Mononuclear cell (primary cell): ENCODE measurements at regions not wholly inside any gene's neighbourhood (a gene's known extent, or its start where the extent isn't known, plus 50 kb on each side); places are given as distances from the start of the nearest gene placed in this dataset.
"Not testable (repeated sequence)": the region's sequence is repeated elsewhere in the genome, so short reads cannot be mapped to it uniquely, and the experiment has no call there.

Experiments used
- H3K27me3 ChIP-seq: 2 replicates; pipeline ENCODE4 v1.6.0; 2011; ENCODE audit warnings: low read length, control low read depth; ENCODE audit not compliant: insufficient read depth
- H3K4me1 ChIP-seq: 2 replicates; pipeline ENCODE4 v1.5.1; 2011; ENCODE audit warnings: mild to moderate bottlenecking, low read length, control low read depth; ENCODE audit not compliant: insufficient read depth
- H3K4me3 ChIP-seq: 2 replicates; pipeline ENCODE4 v1.5.1; 2011; ENCODE audit warnings: mild to moderate bottlenecking, low read length, moderate library complexity
- H3K9me3 ChIP-seq: 2 replicates; pipeline ENCODE4 v1.5.1; 2011; ENCODE audit warnings: low read depth, mild to moderate bottlenecking, control low read depth, low read length

DNA sequence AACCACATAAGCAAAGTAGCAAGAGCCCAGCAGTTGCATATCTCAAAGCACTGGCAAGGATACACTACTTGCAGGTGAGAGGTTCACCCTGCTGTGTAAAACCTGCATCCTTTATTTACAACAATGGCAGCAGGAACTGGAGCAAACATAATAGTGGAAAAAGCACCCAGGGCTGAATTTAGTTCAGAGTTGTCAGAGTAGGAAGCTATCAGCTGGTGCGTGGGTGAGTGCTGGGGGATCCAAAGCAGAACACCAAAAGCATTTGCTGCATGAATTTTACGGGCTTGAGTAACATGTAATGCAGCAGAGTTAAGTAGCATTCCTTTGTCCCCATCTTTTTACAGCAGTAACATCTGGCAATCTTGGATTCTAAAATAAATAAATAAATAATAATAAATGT is 73.5 kb upstream of the SRD5A2 start:
- Histone ChIP-seq H3K9me3 (no peaks in the 10 kb centered on the region), H3K4me1 (no peaks in the 10 kb centered on the region), H3K27me3 (peaks cover 4% of the 10 kb centered on the region), H3K4me3 (no peak overlapping the region)

DNA sequence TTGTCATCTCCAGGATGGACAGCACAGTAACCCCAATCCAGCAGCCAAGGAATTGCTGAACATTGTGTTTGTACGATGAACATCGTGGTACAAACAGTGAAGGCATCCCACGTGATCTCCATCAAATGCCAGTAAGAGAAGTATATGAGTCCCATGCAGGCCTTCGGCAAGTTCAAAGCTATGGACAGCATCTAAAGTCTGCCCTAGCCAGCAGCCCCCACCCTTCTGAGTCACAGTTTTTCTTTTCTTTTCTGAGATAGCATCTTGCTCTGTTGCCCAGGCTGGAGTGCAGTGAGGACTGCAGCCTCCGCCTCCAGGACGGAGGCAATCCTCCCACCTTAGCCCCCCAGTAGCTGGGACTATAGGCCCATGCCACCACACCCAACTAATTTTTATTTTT is 71.0 kb upstream of the SRD5A2 start:
- peaks cover 12% of the 10 kb centered on the region for H3K27me3 ChIP-seq
- H3K9me3 ChIP-seq: no peaks in the 10 kb centered on the region
- H3K4me3 ChIP-seq: no peak overlapping the region
- H3K4me1 ChIP-seq: no peaks in the 10 kb centered on the region

DNA sequence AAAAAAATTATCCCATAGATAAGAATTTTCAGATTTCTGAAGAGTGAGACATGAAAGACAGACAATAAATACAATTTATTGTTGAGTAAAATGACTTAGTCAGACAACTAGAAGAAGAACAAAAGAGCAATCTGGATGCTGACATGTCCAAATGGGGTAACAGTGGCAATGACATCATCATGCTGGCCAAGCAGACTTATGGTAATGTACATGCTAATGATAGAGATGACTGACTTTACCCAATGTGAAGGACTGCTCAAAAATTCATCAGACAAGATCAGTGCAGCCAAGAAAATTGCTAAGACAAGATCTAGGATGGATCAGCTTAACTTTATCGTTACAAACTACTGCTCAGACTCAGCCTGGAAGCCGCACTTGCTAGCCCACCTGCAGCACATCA is 70.5 kb upstream of the SRD5A2 start:
- Histone ChIP-seq H3K4me3 (no peak overlapping the region), H3K27me3 (peaks cover 12% of the 10 kb centered on the region), H3K4me1 (no peaks in the 10 kb centered on the region), H3K9me3 (no peaks in the 10 kb centered on the region)

DNA sequence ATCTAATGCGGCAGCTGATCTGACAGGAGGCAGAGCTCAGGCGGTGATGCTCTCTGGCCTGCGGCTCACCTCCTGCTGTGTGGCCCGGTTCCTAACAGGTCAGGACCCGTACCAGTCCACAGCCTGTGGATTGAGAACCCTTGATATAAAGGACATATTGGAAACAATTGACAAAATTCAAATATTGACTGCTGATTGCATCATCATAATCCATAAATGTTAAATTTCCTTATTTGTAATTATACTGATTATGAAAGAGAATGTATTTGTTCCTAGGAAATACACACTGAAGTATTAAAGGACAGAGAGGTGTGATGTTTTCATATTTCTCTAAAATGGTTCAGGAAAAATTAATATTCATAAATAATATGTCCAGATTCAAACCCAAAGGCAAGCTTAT is 63.8 kb upstream of the SRD5A2 start:
- Histone ChIP-seq H3K27me3 (peaks cover 23% of the 10 kb centered on the region), H3K9me3 (no peaks in the 10 kb centered on the region), H3K4me1 (no peaks in the 10 kb centered on the region)

DNA sequence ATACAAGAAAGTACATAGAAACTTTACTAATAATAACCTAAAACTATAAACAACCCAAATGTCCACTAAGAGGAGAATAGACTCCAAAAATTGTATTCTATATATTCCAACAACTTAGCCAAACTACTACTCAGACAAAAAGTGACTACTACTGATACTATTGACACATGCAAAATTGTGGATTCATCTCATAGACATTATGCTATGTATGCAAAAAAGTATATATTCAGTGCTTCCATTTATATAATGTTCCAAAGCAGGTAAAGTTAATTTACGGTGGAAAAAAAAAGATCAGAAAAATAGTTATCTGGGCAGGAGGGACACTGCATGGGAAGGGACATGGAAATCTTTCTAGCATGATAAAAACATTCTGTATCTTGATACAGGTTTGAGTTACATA is 62.0 kb upstream of the SRD5A2 start:
- Histone ChIP-seq H3K9me3 (no peaks in the 10 kb centered on the region), H3K4me3 (no peak overlapping the region), H3K4me1 (no peaks in the 10 kb centered on the region), H3K27me3 (peaks cover 18% of the 10 kb centered on the region)

More for the DNA sequence above, 63.8 kb upstream of the SRD5A2 start:
- H3K4me3 ChIP-seq: no peak overlapping the region

DNA sequence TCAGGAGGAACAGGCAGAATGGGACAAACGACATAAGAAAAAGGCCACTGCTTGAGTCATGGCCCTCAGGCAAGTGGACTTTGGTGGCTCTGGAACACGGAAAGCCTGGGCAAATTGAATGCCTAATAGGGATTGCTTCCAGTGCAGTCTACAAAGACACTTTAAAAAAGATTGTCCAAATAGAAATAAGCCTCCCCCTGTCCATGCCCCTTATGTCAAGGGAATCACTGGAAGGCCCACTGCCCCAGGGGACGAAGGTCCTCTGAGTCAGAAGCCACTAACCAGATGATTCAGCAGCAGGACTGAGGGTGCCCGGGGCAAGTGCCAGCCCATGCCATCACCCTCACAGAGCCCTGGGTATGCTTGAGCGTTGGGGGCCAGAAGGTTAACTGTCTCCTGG is 51.5 kb upstream of the SRD5A2 start:
- not testable (repeated sequence) for H3K27me3 ChIP-seq, H3K9me3 ChIP-seq, H3K4me1 ChIP-seq, H3K4me3 ChIP-seq
